CD8-positive, alpha-beta memory T cell (primary cell): ENCODE measurements at regions not wholly inside any gene's neighbourhood (a gene's known extent, or its start where the extent isn't known, plus 50 kb on each side); places are given as distances from the start of the nearest gene placed in this dataset.

Source experiments
- CTCF ChIA-PET: fragments of 350-600 bp; sonication (Branson Sonifier 250); formaldehyde crosslinking; loops from one replicate; lab custom pipeline; 2021; ENCODE audit warnings: antibody characterized with exemption; lab: Charles Lee
- POLR2A ChIA-PET: fragments of 350-600 bp; sonication (Branson Sonifier 250); formaldehyde crosslinking; loops from one replicate; lab custom pipeline; 2021; ENCODE audit warnings: antibody characterized with exemption; lab: Charles Lee
- DNase-seq, 5 donors: peaks; one replicate each; pipeline versions ENCODE4 v3.0.0 to v3.0.0-alpha.2; 2020 to 2022; ENCODE audit warnings: mixed read lengths in 1 of 5
- H3K27ac ChIP-seq: one replicate; pipeline ENCODE4 v1.7.0; 2013; ENCODE audit warnings: low read depth, mild to moderate bottlenecking, low read length, moderate library complexity
- H3K27me3 ChIP-seq: 2 replicates; pipeline ENCODE4 v1.7.0; 2013; ENCODE audit warnings: low read length, mild to moderate bottlenecking; ENCODE audit not compliant: insufficient read depth, poor library complexity, severe bottlenecking
- H3K36me3 ChIP-seq: 2 replicates; pipeline ENCODE4 v1.7.0; 2013; ENCODE audit warnings: mild to moderate bottlenecking, low read length, moderate library complexity; ENCODE audit not compliant: insufficient read depth
- H3K4me1 ChIP-seq: 2 replicates; pipeline ENCODE4 v1.7.0; 2013; ENCODE audit warnings: mild to moderate bottlenecking, low read length, moderate library complexity; ENCODE audit not compliant: insufficient read depth
- H3K4me3 ChIP-seq: 2 replicates; pipeline ENCODE4 v1.7.0; 2013; ENCODE audit warnings: mild to moderate bottlenecking, low read length
- H3K9me3 ChIP-seq: 2 replicates; pipeline ENCODE4 v1.7.0; 2013; ENCODE audit warnings: mild to moderate bottlenecking, low read length
- H3K27ac Mint-ChIP-seq, 8 donors: one replicate each; pipeline ENCODE4 v1.8.0; 2020 to 2021; ENCODE audit warnings: mixed read lengths in 8 of 8, mild to moderate bottlenecking in 6 of 8, inconsistent platforms in 3 of 8, moderate library complexity in 3 of 8
- H3K27me3 Mint-ChIP-seq, 2 donors: one replicate each; pipeline ENCODE4 v1.8.0; 2020 to 2021; ENCODE audit warnings: mixed read lengths in 2 of 2, mild to moderate bottlenecking in 1 of 2, moderate library complexity in 1 of 2
- H3K36me3 Mint-ChIP-seq, 3 donors: one replicate each; pipeline ENCODE4 v1.8.0; 2020 to 2021; ENCODE audit warnings: mixed read lengths in 3 of 3, inconsistent platforms in 1 of 3, mild to moderate bottlenecking in 1 of 3
- H3K4me1 Mint-ChIP-seq, 3 donors: one replicate each; pipeline ENCODE4 v1.8.0; 2020 to 2021; ENCODE audit warnings: mixed read lengths in 3 of 3, inconsistent platforms in 1 of 3, mild to moderate bottlenecking in 1 of 3
- H3K4me3 Mint-ChIP-seq, 7 donors: one replicate each; pipeline ENCODE4 v1.8.0; 2020 to 2021; ENCODE audit warnings: mixed read lengths in 7 of 7, mild to moderate bottlenecking in 6 of 7, moderate library complexity in 4 of 7, inconsistent platforms in 2 of 7
- H3K9me3 Mint-ChIP-seq, 5 donors: one replicate each; pipeline ENCODE4 v1.8.0; 2020 to 2022; ENCODE audit warnings: mixed read lengths in 5 of 5, mild to moderate bottlenecking in 3 of 5, moderate library complexity in 2 of 5, inconsistent platforms in 1 of 5

DNA sequence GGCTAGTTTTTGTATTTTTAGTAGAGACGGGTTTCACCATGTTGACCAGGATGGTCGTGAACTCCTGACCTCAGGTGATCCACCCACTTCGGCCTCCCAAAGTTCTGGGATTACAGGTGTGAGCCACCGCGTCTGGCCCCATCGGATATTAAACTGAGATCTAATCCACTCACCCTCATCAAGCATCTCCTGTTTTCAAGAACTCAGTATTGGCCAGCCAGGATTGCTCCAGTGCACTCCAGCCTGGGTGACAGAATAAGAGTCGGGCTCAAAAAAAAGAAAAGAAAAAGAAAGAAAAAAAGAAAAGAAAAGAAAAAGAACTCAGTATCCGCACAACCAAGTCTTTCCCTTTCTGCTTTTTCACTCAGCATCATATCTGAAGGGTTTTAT is 167.6 kb downstream of the OR13H1 start:
- CTCF ChIA-PET: no interaction called here
- Histone ChIP-seq H3K36me3 (no peaks in the 10 kb centered on the region), H3K9me3 (no peaks in the 10 kb centered on the region), H3K27ac (no peak overlapping the region), H3K4me3 (no peak overlapping the region), H3K27me3 (no peaks in the 10 kb centered on the region), H3K4me1 (no peaks in the 10 kb centered on the region)
- Mint-ChIP-seq H3K4me1 (peaks cover 0 to 2% (median 0%) of the 10 kb centered on the region in 3 donors), H3K27me3 (no peaks in the 10 kb centered on the region), H3K4me3 (peak overlapping the region in 5 of 7 donors; percentile 82 to 91 (median 87)), H3K27ac (peak overlapping the region in 1 of 8 donors; percentile 28), H3K9me3 (no peaks in the 10 kb centered on the region), H3K36me3 (no peaks in the 10 kb centered on the region)
- no peak for DNase-seq
- POLR2A ChIA-PET: no interaction called here

- Mint-ChIP-seq H3K4me1 (peaks cover 0 to 5% (median 0%) of the 10 kb centered on the region in 3 donors), H3K9me3 (peaks cover 0 to 6% (median 6%) of the 10 kb centered on the region in 5 donors), H3K36me3 (no peaks in the 10 kb centered on the region), H3K27me3 (peaks cover 0 to 6% of the 10 kb centered on the region in 2 donors), H3K27ac (no peak overlapping the region), H3K4me3 (no peak overlapping the region)
- DNase-seq: no peak
- no peak overlapping the region for H3K27ac ChIP-seq
- no peaks in the 10 kb centered on the region for H3K27me3 ChIP-seq
- H3K9me3 ChIP-seq: no peaks in the 10 kb centered on the region
- POLR2A ChIA-PET: no interaction called here
- no peaks in the 10 kb centered on the region for H3K4me1 ChIP-seq
- H3K36me3 ChIP-seq: no peaks in the 10 kb centered on the region
- H3K4me3 ChIP-seq: no peak overlapping the region
- CTCF ChIA-PET: no interaction called here
Measured at GRCh38 chrX:131723646-131724045, 179.8 kb downstream of the OR13H1 start.

- no peak overlapping the region for H3K27ac ChIP-seq
- DNase-seq: no peak
- ChIA-PET CTCF (no interaction called here), POLR2A (no interaction called here)
- no peaks in the 10 kb centered on the region for H3K27me3 ChIP-seq
- H3K27ac Mint-ChIP-seq: no peak overlapping the region
- H3K4me3 ChIP-seq: no peak overlapping the region
- peaks cover 0 to 5% (median 0%) of the 10 kb centered on the region in 3 donors for H3K4me1 Mint-ChIP-seq
- H3K36me3 Mint-ChIP-seq: no peaks in the 10 kb centered on the region
- H3K9me3 Mint-ChIP-seq: peaks cover 0 to 6% (median 6%) of the 10 kb centered on the region in 5 donors
- H3K4me3 Mint-ChIP-seq: no peak overlapping the region
- H3K4me1 ChIP-seq: no peaks in the 10 kb centered on the region
- H3K36me3 ChIP-seq: no peaks in the 10 kb centered on the region
- no peaks in the 10 kb centered on the region for H3K9me3 ChIP-seq
- H3K27me3 Mint-ChIP-seq: peaks cover 0 to 6% of the 10 kb centered on the region in 2 donors
Measured at GRCh38 chrX:131724292-131724691, 180.4 kb downstream of the OR13H1 start.

GRCh38 chrX:131725001-131725654 is 181.3 kb downstream of the OR13H1 start:
- Mint-ChIP-seq H3K36me3 (no peaks in the 10 kb centered on the region), H3K9me3 (peaks cover 0 to 6% (median 6%) of the 10 kb centered on the region in 5 donors), H3K4me1 (peaks cover 0 to 5% (median 0%) of the 10 kb centered on the region in 3 donors), H3K27ac (no peak overlapping the region), H3K4me3 (no peak overlapping the region), H3K27me3 (peaks cover 0 to 6% of the 10 kb centered on the region in 2 donors)
- no peaks in the 10 kb centered on the region for H3K4me1 ChIP-seq
- H3K36me3 ChIP-seq: no peaks in the 10 kb centered on the region
- DNase-seq: no peak
- POLR2A ChIA-PET: no interaction called here
- CTCF ChIA-PET: no interaction called here
- H3K4me3 ChIP-seq: no peak overlapping the region
- H3K27me3 ChIP-seq: no peaks in the 10 kb centered on the region
- no peaks in the 10 kb centered on the region for H3K9me3 ChIP-seq
- H3K27ac ChIP-seq: no peak overlapping the region

DNA sequence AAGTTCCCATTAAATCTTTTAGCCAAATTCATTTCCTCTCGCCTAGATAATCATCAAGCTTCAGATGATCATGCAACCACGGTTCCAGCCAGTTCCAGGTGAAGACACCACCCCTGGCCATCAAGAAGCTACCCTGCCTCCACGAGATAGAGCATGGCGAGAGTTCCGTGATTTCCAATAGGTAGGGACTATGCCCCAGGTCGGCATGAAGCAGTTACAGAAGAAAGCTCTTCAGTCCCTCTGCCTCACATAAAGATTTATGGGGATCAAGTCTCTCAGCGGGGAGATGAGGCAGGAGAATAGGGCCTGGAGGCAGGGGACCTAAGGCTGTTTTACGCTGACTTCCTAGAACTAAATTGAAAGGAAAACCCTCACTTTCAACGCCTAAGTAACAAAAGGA is 183.9 kb downstream of the OR13H1 start:
- Histone ChIP-seq H3K4me1 (no peaks in the 10 kb centered on the region), H3K27me3 (no peaks in the 10 kb centered on the region), H3K9me3 (no peaks in the 10 kb centered on the region), H3K4me3 (no peak overlapping the region), H3K27ac (no peak overlapping the region), H3K36me3 (no peaks in the 10 kb centered on the region)
- no peak for DNase-seq
- POLR2A ChIA-PET: no interaction called here
- H3K36me3 Mint-ChIP-seq: no peaks in the 10 kb centered on the region
- H3K4me1 Mint-ChIP-seq: peaks cover 0 to 3% (median 0%) of the 10 kb centered on the region in 3 donors
- peaks cover 0 to 6% (median 3%) of the 10 kb centered on the region in 5 donors for H3K9me3 Mint-ChIP-seq
- peak overlapping the region in 5 of 7 donors; percentile 97 to 99 (median 98) for H3K4me3 Mint-ChIP-seq
- H3K27ac Mint-ChIP-seq: no peak overlapping the region
- CTCF ChIA-PET: no interaction called here
- no peaks in the 10 kb centered on the region for H3K27me3 Mint-ChIP-seq

- Histone ChIP-seq H3K27ac (no peak overlapping the region), H3K27me3 (no peaks in the 10 kb centered on the region)
- peak overlapping the region in 6 of 8 donors; percentile 94 to 99 (median 96) for H3K27ac Mint-ChIP-seq
Measured at GRCh38 chrX:131728295-131729145, 184.6 kb downstream of the OR13H1 start.

DNA sequence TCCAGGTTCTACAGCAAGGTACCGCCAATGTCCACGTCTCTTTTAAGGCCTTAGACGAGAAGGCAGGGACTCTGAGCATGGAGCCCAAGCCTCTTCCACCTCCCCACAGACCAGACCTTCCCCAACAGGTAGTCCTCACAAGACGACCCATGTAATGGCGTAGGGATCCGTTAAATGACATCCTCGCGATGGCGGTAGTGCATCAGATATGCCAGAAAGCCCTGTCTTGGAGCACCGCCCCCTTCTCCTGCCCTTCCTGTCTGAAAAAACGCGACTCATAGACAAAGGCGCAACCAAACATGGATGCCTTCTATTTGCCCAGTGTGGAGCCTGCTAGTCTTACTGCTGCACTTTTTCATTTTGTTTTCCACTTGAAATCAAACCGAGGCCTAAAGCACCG is 185.4 kb downstream of the OR13H1 start:
- peak in 2 of 5 donors; percentile 80 to 81 for DNase-seq
- H3K27ac ChIP-seq: no peak overlapping the region
- Mint-ChIP-seq H3K9me3 (peaks cover 0 to 6% (median 3%) of the 10 kb centered on the region in 5 donors), H3K36me3 (no peaks in the 10 kb centered on the region), H3K27ac (peak overlapping the region in 6 of 8 donors; percentile 94 to 99 (median 96)), H3K4me3 (peak overlapping the region in 5 of 7 donors; percentile 97 to 99 (median 98)), H3K27me3 (no peaks in the 10 kb centered on the region), H3K4me1 (peaks cover 0 to 3% (median 0%) of the 10 kb centered on the region in 3 donors)
- CTCF ChIA-PET: no interaction called here
- no peaks in the 10 kb centered on the region for H3K36me3 ChIP-seq
- H3K4me1 ChIP-seq: no peaks in the 10 kb centered on the region
- H3K4me3 ChIP-seq: no peak overlapping the region
- POLR2A ChIA-PET: no interaction called here
- H3K9me3 ChIP-seq: no peaks in the 10 kb centered on the region
- H3K27me3 ChIP-seq: no peaks in the 10 kb centered on the region

More at GRCh38 chrX:131728295-131729145, 184.6 kb downstream of the OR13H1 start:
- peak in 2 of 5 donors; percentile 85 to 88 for DNase-seq
- H3K4me1 ChIP-seq: no peaks in the 10 kb centered on the region
- Mint-ChIP-seq H3K27me3 (no peaks in the 10 kb centered on the region), H3K4me1 (peaks cover 0 to 3% (median 0%) of the 10 kb centered on the region in 3 donors), H3K4me3 (peak overlapping the region in 5 of 7 donors; percentile 97 to 99 (median 98)), H3K9me3 (peaks cover 0 to 6% (median 3%) of the 10 kb centered on the region in 5 donors), H3K36me3 (no peaks in the 10 kb centered on the region)
- H3K36me3 ChIP-seq: no peaks in the 10 kb centered on the region
- no peak overlapping the region for H3K4me3 ChIP-seq
- H3K9me3 ChIP-seq: no peaks in the 10 kb centered on the region
- CTCF ChIA-PET: no interaction called here
- POLR2A ChIA-PET: no interaction called here

DNA sequence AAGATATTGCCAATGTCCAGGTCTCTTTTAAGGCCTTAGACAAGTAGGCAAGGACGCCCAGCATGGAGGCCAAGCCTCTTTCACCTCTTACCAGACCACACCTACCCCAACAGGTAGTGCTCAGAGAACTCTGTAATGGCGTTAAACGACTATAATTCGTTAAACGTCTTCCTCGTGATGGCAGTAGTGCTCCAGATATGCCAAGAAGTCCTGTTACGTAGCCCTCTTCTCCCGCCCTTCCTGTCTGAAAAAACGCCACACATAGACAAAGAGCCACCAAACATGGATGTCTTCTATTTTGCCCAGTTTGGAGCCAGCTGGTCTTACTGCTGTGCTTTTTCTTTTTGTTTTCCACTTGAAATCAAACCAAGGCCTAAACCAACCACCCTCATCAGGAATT is 190.7 kb downstream of the OR13H1 start:
- H3K36me3 ChIP-seq: no peaks in the 10 kb centered on the region
- H3K9me3 ChIP-seq: no peaks in the 10 kb centered on the region
- Mint-ChIP-seq H3K36me3 (no peaks in the 10 kb centered on the region), H3K27me3 (no peaks in the 10 kb centered on the region), H3K9me3 (peaks cover 0 to under 1% (median under 1%) of the 10 kb centered on the region in 5 donors), H3K27ac (no peak overlapping the region), H3K4me3 (peak overlapping the region in 3 of 7 donors; percentile 19 to 28 (median 23)), H3K4me1 (peaks cover 0 to 4% (median 0%) of the 10 kb centered on the region in 3 donors)
- H3K4me3 ChIP-seq: no peak overlapping the region
- DNase-seq: peak in 2 of 5 donors; percentile 58 to 82
- no peaks in the 10 kb centered on the region for H3K4me1 ChIP-seq
- no peak overlapping the region for H3K27ac ChIP-seq
- no peaks in the 10 kb centered on the region for H3K27me3 ChIP-seq
- CTCF ChIA-PET: no interaction called here
- POLR2A ChIA-PET: no interaction called here
